Ascending aorta (tissue), 2 donors: ENCODE measurements at regions not wholly inside any gene's neighbourhood (a gene's known extent, or its start where the extent isn't known, plus 50 kb on each side); places are given as distances from the start of the nearest gene placed in this dataset.

Experiments
- DNase-seq, 2 donors: peaks; one replicate each; pipeline ENCODE4 v3.0.0-alpha.2; 2019; ENCODE audit warnings: low spot score in 2 of 2
- H3K27ac ChIP-seq, 2 donors: fragments of 200-600 bp; sonication (generic); one replicate each; pipeline ENCODE4 v1.5.1; 2016 to 2017; ENCODE audit warnings: mild to moderate bottlenecking in 1 of 2
- H3K27me3 ChIP-seq: fragments of 200-600 bp; sonication (generic); one replicate; pipeline ENCODE4 v1.5.1; 2017
- H3K36me3 ChIP-seq, 2 donors: fragments of 200-600 bp; sonication (generic); one replicate each; pipeline ENCODE4 v1.5.1; 2016
- H3K4me1 ChIP-seq, 2 donors: fragments of 200-600 bp; sonication (generic); one replicate each; pipeline ENCODE4 v1.5.1; 2016 to 2017; ENCODE audit warnings: mild to moderate bottlenecking in 1 of 2
- H3K4me3 ChIP-seq, 2 donors: fragments of 200-600 bp; sonication (generic); one replicate each; pipeline ENCODE4 v1.5.1; 2016 to 2017; ENCODE audit warnings: mild to moderate bottlenecking in 1 of 2
- H3K9me3 ChIP-seq, 2 donors: fragments of 200-600 bp; sonication (generic); one replicate each; pipeline ENCODE4 v1.5.1; 2016
- CTCF ChIP-seq, 3 experiments: fragments of 200-600 bp in 2 of 3; fragments of 450-650 bp in 1 of 3; sonication (generic) in 2 of 3; IDR thresholded peaks; one replicate each; pipeline ENCODE4 v1.5.1; 2016 to 2019; ENCODE audit warnings: antibody characterized with exemption in 3 of 3, mild to moderate bottlenecking in 1 of 3, moderate library complexity in 1 of 3
- intact Hi-C: fragments of 100-400 bp; cut with DNase I; formaldehyde crosslinking; loops from one replicate; pipeline ENCODE4 v1.15.1; 2023

DNA sequence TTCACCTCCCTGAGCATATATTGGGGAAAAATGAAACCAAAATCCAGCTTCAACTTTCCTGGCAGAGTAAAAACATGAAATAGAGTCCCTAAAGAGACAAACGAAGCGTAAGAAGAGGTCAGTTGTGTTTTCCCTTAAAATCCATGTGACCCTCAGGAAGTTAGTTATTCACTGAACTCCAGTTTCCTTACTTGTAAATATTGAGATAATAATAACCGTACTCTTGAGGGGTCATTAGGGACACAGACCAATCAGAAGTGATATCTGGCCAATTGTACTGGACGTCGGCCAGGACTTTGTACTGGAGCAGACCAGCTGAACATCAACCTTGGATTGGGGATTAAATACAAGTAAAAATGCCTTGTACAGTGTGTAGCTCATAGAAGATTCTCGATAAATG lies 167.0 kb downstream of the GATA3 start:
- TF ChIP-seq CTCF (IDR thresholded peaks at IDR 0.05) = no peak
- no peak overlapping the region for H3K4me3 ChIP-seq
- no peak for DNase-seq
- no peaks in the 10 kb centered on the region for H3K27me3 ChIP-seq
- H3K9me3 ChIP-seq = no peaks in the 10 kb centered on the region
- H3K36me3 ChIP-seq = no peaks in the 10 kb centered on the region
- H3K27ac ChIP-seq = no peak overlapping the region
- intact Hi-C loops = no loop called here
- no peaks in the 10 kb centered on the region for H3K4me1 ChIP-seq

- intact Hi-C loops = no loop called here
- Histone ChIP-seq H3K4me1 (no peaks in the 10 kb centered on the region), H3K4me3 (no peak overlapping the region), H3K9me3 (no peaks in the 10 kb centered on the region), H3K36me3 (no peaks in the 10 kb centered on the region), H3K27me3 (no peaks in the 10 kb centered on the region), H3K27ac (no peak overlapping the region)
- DNase-seq = no peak
- TF ChIP-seq CTCF (IDR thresholded peaks at IDR 0.05) = no peak
These were observed 170.1 kb downstream of the GATA3 start for GRCh38 chr10:8224591-8224990.

- intact Hi-C loops = no loop called here
- Histone ChIP-seq H3K4me3 (no peak overlapping the region), H3K36me3 (no peaks in the 10 kb centered on the region), H3K9me3 (no peaks in the 10 kb centered on the region), H3K4me1 (no peaks in the 10 kb centered on the region), H3K27me3 (no peaks in the 10 kb centered on the region), H3K27ac (no peak overlapping the region)
- no peak for DNase-seq
- no peak for TF ChIP-seq CTCF (IDR thresholded peaks at IDR 0.05)
These were observed 170.7 kb downstream of the GATA3 start for GRCh38 chr10:8225187-8225586.

GRCh38 chr10:8227246-8227645 lies 172.8 kb downstream of the GATA3 start:
- Histone ChIP-seq H3K27ac (no peak overlapping the region), H3K27me3 (no peaks in the 10 kb centered on the region), H3K36me3 (no peaks in the 10 kb centered on the region), H3K9me3 (no peaks in the 10 kb centered on the region), H3K4me3 (no peak overlapping the region), H3K4me1 (no peaks in the 10 kb centered on the region)
- TF ChIP-seq CTCF (IDR thresholded peaks at IDR 0.05) = no peak
- intact Hi-C loops = no loop called here
- DNase-seq = no peak

DNA sequence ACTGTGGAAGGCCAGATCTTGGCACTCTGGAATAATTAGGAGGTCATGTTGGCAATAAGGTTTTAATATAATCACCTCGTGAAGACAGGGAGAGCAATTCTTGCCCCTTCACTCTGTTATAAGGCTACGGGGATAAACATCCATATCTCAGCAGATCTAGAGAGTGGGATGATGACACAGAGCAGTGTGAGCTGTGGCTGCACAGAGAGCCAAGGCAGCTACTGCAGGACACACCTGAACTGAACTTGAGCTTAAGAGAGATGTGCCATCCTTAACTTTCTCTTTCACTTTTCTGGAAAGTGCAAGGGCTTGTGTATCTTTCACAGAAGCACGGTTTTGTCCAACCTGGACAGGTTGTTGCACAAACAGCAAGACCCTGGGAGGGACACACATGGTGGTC lies 174.7 kb downstream of the GATA3 start:
- TF ChIP-seq CTCF (IDR thresholded peaks at IDR 0.05) = no peak
- intact Hi-C loops = no loop called here
- Histone ChIP-seq H3K36me3 (no peaks in the 10 kb centered on the region), H3K4me1 (no peaks in the 10 kb centered on the region), H3K9me3 (no peaks in the 10 kb centered on the region), H3K4me3 (no peak overlapping the region), H3K27me3 (no peaks in the 10 kb centered on the region), H3K27ac (no peak overlapping the region)
- DNase-seq = no peak

DNA sequence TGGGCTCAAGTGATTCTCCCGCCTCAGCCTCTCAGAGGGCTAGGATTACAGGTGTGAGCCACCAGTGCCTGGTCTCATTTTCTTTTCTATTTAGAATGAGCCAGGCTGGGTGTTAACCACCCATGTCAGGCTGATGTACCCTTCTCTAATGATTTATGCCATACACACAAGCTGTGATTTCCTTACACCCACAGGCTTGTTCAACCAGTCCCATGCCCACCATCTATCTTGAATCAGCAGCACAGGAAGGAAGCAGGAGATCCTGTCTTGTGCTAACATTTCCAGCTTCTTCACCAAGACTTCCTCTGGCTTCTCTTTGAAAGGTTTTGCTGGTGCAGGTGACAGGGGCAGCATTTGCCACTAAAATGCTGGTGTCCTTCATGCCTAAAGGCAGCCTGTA lies 176.4 kb downstream of the GATA3 start:
- TF ChIP-seq CTCF (IDR thresholded peaks at IDR 0.05) = no peak
- H3K27ac ChIP-seq = no peak overlapping the region
- intact Hi-C loops = no loop called here
- no peaks in the 10 kb centered on the region for H3K36me3 ChIP-seq
- H3K27me3 ChIP-seq = no peaks in the 10 kb centered on the region
- DNase-seq = no peak
- H3K4me1 ChIP-seq = no peaks in the 10 kb centered on the region
- no peak overlapping the region for H3K4me3 ChIP-seq
- H3K9me3 ChIP-seq = no peaks in the 10 kb centered on the region
